Hematopoietic multipotent progenitor cell treated with erythropoietin and hydrocortisone succinate and interleukin-3 and kit ligand, for 4 days (in vitro differentiated cells): ENCODE measurements at regions not wholly inside any gene's neighbourhood (a gene's known extent, or its start where the extent isn't known, plus 50 kb on each side); places are given as distances from the start of the nearest gene placed in this dataset.

ENCODE experiments used
- DNase-seq: peaks from one replicate; pipeline ENCODE4 v3.0.0-alpha.2; 2015

DNA sequence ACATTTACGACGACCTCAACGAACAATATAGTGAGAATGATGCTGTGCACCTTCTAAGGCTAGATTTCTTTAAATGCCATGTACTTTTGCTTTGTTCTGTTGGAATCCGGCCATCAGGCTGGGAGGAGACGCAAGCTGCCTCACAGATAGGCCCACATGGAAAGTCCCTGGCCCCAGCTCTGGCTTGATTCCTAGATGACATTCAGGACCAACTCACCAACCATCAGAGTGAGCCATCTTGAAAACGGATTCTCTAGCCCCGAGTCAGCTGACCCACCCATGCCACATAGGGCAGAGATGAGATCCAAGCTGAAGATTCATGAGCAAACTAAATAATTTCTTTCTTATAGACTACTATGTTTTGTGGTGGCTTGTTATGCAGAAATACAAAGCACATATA lies 164.4 kb downstream of the ZNF281 start:
- peak; percentile 48 for DNase-seq

GRCh38 chr1:200243042-200243437 lies 166.8 kb downstream of the ZNF281 start:
- DNase-seq, result no peak

DNA sequence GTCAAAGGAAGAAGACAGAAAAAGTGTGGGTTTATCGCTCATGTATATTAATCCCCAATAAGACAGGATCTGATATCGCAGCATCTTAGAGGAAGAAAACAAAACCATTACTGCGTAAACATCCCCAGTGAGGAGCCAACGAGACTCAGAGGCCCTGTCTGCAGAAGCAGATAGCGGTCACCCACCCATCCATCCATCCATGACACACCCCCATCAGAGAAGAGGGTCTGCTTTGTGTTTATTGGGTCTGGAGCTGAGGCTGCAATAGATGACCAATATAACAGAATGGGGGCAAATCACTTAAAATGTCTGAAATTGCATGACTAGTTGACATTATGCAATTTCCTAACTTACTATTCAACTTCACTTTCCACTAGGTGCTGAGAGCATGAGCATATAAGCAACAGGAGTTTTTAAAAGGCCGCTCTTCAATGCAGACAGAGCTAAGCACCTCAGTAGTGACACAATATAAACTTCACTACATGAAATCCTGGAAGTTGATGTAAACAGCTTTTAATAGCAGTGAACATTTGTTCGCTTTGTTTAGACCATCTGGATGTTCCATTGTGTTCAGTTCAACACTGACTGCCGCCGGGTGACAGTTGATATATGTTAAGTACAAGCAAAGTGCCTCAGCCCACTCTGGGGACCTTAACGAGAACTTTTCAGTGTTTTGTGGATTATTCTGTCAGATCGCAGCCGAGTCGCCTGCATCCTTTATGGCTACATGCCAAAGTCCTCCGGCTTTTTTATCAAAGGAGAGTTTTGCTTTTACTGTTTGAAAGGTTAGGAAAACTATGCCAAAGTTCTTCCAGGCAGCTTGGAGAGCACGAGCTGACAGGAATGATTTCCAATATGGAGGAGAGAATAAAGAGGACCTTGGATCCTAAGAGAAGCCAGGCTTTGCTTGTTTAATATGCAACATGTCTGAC lies 167.5 kb downstream of the ZNF281 start:
- DNase-seq, result peak; percentile 48

DNA sequence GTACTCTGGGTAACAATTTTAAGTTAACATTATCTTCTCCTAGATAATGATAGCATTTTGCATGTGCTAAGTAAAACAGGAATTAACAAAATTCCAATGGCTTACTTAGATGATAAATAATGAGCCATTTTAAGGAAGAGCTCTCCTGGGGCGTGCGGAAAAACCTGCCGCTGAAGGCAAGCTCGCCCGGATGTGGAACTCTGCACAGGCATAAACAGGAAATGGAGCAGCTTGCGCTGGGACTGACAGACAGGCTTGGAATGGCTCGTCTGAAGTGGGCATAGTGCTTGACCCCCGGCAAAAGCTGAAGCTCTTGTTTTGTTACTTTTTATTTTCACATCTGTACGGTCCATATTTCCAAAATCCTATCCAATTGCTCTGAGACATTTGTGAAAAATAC lies 169.2 kb downstream of the ZNF281 start:
- DNase-seq, result peak; percentile 39

DNA sequence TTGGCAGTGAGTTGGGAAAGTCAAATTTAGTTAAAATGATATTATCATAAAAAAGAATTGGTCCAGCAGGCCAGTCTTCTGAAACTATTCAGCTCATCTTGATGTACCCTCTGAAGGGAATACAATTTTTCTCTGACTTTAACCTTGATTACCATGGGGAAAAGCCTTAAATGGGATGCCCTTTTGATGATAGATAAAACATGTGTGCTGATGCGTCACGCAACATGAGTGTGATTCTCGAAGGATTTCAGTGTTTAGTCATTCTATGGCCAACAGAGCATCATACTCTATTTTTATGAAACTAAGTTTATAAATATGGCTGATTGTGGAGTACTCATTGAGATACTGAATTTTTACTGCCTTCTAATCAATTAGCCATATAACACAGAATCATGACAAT lies 171.5 kb downstream of the ZNF281 start:
- DNase-seq, result no peak

- DNase-seq, result no peak
These were observed 172.8 kb downstream of the ZNF281 start for GRCh38 chr1:200237066-200237465.

- no peak for DNase-seq
These were observed 174.9 kb downstream of the ZNF281 start for GRCh38 chr1:200234938-200235337.

GRCh38 chr1:200233393-200233792 lies 176.4 kb downstream of the ZNF281 start:
- DNase-seq, result no peak

DNA sequence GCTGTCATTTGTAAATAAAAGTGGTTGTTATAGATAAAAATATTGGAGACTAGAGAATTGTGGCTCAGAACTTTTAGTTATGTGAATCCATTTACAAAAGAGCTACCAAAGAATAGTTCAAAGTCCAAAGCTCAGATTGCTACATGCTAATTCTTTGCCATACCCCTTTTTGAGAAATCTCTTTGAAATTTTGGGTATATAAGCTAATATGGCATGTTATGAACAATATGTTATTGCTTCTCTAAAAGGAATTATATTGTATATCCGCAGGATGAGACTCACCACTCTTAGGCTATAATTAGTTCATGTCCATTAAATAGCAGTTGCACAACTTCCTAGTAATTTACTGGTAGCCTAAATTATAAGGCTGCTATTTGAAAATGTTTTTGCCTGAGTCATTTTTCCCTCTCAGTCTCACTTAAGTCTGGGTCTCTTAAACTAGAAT lies 178.0 kb downstream of the ZNF281 start:
- peak; percentile 41 for DNase-seq

GRCh38 chr1:200230671-200231070 lies 179.2 kb downstream of the ZNF281 start:
- no peak for DNase-seq

- DNase-seq, result no peak
These were observed 181.3 kb downstream of the ZNF281 start for GRCh38 chr1:200228486-200228885.

- DNase-seq, result no peak
These were observed 181.8 kb downstream of the ZNF281 start for GRCh38 chr1:200228081-200228480.
